HepG2 (cell line): ENCODE measurements at regions not wholly inside any gene's neighbourhood (a gene's known extent, or its start where the extent isn't known, plus 50 kb on each side); places are given as distances from the start of the nearest gene placed in this dataset.

Source experiments
- ATF1 ChIP-seq: IDR thresholded peaks from 2 replicates; pipeline ENCODE4 v1.6.1; 2016; ENCODE audit warnings: mild to moderate bottlenecking, control low read depth
- KMT2B ChIP-seq: IDR thresholded peaks from 2 replicates; pipeline ENCODE4 v1.6.1; 2016; ENCODE audit warnings: missing genetic modification reagents, missing compliant biosample characterization
- NFE2L1 ChIP-seq: sonication (generic); formaldehyde crosslinking; IDR thresholded peaks from 2 replicates; pipeline ENCODE4 v1.4.0; 2020; ENCODE audit warnings: missing genetic modification reagents, mild to moderate bottlenecking, borderline replicate concordance
- SAP130 ChIP-seq: IDR thresholded peaks from 2 replicates; pipeline ENCODE4 v1.6.1; 2016; ENCODE audit warnings: low read depth
- SUZ12 ChIP-seq: fragments of 150-350 bp; IDR thresholded peaks from 2 replicates; pipeline ENCODE4 v1.6.1; 2014; ENCODE audit warnings: low read depth, low read length
- TF ChIP-seq, protein P1 (sequence below): sonication (generic); formaldehyde crosslinking; IDR thresholded peaks from 2 replicates; pipeline ENCODE4 v1.8.0; 2022; ENCODE audit warnings: mild to moderate bottlenecking, missing genetic modification reagents, moderate library complexity
- TF ChIP-seq, protein P2 (sequence below): sonication (generic); formaldehyde crosslinking; IDR thresholded peaks from 2 replicates; pipeline ENCODE4 v1.8.1; 2023; ENCODE audit warnings: missing genetic modification reagents, inconsistent platforms, borderline replicate concordance
- TF ChIP-seq, protein P3 (sequence below): sonication (generic); formaldehyde crosslinking; IDR thresholded peaks from 2 replicates; pipeline ENCODE4 v1.8.0; 2022; ENCODE audit warnings: missing genetic modification reagents, mild to moderate bottlenecking, inconsistent platforms, borderline replicate concordance
- TF ChIP-seq, protein P4 (sequence below), 2 experiments: sonication (generic) in 1 of 2; formaldehyde crosslinking in 1 of 2; IDR thresholded peaks; 2 replicates each; pipeline versions ENCODE4 v1.4.0 to v1.6.1; 2016 to 2020; ENCODE audit warnings: borderline replicate concordance in 1 of 2, low read depth in 1 of 2, mild to moderate bottlenecking in 1 of 2, missing genetic modification reagents in 1 of 2

DNA sequence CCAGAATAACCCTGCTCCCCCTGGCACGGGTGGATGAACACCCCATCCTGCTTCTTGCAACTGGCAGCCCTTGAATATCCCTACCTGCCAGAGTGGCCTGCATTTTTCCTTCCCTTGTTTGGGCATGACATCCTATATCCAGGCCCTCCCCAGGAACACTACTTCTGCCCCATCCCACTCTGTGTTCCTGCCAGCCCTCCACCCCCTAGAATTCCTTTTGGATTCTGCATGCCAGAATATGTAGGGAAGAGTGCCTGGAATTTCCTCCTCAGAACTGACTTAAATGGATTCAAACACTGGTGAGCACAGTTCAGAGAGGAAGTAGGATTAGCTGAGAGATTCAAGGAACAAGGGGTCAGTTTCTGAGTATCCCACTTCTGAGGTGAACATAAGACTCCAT lies 123.5 kb upstream of the PELI1 start:
- TF ChIP-seq, protein P1, sequence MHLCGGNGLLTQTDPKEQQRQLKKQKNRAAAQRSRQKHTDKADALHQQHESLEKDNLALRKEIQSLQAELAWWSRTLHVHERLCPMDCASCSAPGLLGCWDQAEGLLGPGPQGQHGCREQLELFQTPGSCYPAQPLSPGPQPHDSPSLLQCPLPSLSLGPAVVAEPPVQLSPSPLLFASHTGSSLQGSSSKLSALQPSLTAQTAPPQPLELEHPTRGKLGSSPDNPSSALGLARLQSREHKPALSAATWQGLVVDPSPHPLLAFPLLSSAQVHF, result no peak
- TF ChIP-seq KMT2B (CRISPR knock-in tag) (no peak), NFE2L1 (no peak), ATF1 (CRISPR knock-in tag) (no peak), SAP130 (CRISPR knock-in tag) (no peak), SUZ12 (no peak)
- TF ChIP-seq, protein P2, sequence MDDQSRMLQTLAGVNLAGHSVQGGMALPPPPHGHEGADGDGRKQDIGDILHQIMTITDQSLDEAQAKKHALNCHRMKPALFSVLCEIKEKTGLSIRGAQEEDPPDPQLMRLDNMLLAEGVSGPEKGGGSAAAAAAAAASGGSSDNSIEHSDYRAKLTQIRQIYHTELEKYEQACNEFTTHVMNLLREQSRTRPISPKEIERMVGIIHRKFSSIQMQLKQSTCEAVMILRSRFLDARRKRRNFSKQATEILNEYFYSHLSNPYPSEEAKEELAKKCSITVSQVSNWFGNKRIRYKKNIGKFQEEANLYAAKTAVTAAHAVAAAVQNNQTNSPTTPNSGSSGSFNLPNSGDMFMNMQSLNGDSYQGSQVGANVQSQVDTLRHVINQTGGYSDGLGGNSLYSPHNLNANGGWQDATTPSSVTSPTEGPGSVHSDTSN (CRISPR knock-in tag), result no peak
- TF ChIP-seq, protein P3, sequence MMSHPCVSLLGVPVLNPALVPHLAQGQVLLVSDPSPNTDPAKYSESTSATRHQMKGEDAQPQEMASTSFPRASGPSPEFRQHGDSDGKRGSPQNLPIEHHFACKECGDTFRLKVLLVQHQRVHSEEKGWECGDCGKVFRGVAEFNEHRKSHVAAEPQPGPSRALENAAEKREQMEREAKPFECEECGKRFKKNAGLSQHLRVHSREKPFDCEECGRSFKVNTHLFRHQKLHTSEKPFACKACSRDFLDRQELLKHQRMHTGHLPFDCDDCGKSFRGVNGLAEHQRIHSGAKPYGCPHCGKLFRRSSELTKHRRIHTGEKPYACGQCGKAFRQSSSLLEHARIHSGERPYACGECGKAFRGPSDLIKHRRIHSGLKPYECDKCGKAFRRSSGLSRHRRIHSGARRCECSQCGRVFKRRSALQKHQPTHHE, result no peak
- TF ChIP-seq, protein P4, sequence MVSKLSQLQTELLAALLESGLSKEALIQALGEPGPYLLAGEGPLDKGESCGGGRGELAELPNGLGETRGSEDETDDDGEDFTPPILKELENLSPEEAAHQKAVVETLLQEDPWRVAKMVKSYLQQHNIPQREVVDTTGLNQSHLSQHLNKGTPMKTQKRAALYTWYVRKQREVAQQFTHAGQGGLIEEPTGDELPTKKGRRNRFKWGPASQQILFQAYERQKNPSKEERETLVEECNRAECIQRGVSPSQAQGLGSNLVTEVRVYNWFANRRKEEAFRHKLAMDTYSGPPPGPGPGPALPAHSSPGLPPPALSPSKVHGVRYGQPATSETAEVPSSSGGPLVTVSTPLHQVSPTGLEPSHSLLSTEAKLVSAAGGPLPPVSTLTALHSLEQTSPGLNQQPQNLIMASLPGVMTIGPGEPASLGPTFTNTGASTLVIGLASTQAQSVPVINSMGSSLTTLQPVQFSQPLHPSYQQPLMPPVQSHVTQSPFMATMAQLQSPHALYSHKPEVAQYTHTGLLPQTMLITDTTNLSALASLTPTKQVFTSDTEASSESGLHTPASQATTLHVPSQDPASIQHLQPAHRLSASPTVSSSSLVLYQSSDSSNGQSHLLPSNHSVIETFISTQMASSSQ (IDR thresholded peaks at IDR 0.05; ENCODE audit: low read depth), result no peak
- TF ChIP-seq, protein P4 (CRISPR knock-in tag; IDR thresholded peaks at IDR 0.05; ENCODE audit: borderline replicate concordance), result no peak
